ENCODE measurements at regions not wholly inside any gene's neighbourhood (a gene's known extent, or its start where the extent isn't known, plus 50 kb on each side); places are given as distances from the start of the nearest gene placed in this dataset.
"Not testable (repeated sequence)": the region's sequence is repeated elsewhere in the genome, so short reads cannot be mapped to it uniquely, and the experiment has no call there.

DNA sequence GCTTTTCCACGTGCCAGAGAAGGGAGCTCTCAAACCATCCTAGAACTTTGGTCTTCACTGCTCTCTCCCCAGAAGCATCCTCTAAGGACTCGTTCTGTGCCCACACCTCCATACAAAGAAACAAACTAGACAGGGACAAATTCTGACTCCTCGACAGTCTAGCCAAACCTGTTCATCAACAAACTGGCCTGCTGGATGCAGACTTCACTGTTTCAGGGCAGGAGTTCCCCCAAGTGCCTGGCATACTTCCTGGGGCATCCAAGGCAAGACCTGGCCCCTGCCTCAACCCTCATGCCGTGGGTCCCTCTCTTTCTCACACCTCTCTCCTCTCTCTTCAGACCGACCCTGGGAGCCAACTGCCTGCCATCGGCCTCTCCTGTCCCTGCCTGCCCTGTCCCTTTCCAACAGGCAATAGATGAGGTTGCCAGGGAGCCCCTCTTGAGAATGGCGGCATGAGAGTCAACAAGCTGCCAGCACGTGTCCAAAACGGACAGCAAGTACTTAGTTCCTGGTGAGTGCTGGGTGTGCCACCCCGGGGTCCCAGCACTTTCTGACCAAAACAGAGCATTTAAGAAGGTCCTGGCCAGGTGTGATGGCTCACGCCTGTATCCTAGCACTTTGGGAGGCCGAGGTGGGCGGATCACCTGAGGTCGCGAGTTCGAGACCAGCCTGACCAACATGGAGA is 79.1 kb upstream of the HES1 start:
- Mint-ChIP-seq H3K9me3 (peaks cover 0 to 2% (median 0%) of the 10 kb centered on the region in 3 donors), H3K27me3 (peaks cover 7% of the 10 kb centered on the region), H3K36me3 (peaks cover 1% of the 10 kb centered on the region), H3K4me3 (peak overlapping the region in 3 of 4 donors; percentile 61 to 83 (median 73)), H3K27ac (no peak overlapping the region), H3K4me1 (peaks cover 11 to 18% (median 11%) of the 10 kb centered on the region in 3 donors)

DNA sequence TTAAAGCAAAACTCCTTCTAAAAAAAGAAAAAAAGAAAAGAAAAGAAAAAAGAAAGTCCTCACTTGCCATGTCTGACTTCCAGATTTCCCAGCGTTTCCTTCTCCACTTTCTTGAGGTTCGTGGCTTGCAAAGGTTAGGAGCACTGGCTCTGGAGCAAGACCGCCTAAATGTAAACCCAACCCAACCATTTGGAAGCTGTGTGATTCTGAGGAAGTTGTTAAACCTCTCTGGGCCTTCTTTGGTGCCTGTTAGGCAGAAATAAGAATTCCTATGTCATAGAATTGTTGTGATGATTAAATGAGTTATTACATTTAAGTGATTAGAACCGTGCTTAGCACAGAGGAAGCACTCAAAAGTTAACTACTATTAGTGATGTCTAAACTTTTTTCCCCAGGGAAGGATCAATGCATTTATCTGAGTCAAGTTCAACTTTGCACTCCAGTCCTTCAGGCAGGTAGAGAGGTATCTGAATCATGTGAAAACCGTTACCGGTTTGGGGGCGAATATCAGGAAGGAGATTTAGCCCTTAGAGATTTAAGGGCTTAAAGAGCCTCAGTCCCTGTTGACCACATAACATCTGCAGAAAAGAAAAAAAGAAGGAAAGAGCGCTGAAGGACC is 78.3 kb upstream of the HES1 start:
- H3K27me3 Mint-ChIP-seq, result peaks cover 7% of the 10 kb centered on the region
- H3K4me3 Mint-ChIP-seq, result peak overlapping the region; percentile 34 to 93 (median 84)
- no peaks in the 10 kb centered on the region for H3K9me3 Mint-ChIP-seq
- H3K4me1 Mint-ChIP-seq, result peaks cover 8 to 16% (median 10%) of the 10 kb centered on the region in 3 donors
- peaks cover 1% of the 10 kb centered on the region for H3K36me3 Mint-ChIP-seq
- no peak overlapping the region for H3K27ac Mint-ChIP-seq

DNA sequence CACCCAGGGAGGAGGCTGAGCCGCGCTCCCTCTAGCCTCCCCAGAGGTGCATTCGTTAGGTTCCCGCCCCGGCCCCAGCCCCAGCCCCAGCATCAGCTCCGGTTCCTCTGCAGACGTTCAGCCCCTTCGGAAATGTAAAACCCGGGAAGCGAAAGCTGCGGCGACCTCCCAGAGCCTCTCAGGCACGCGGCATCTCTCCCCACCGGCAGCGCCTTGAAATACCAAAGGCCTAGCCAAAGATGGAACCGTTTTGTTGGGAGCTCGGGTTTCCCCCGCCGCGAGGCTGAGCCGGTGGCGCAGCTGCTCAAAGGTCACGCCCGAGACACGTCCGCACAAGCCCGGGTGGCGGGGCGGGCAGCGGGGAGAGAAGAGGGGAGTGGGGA is 77.8 kb upstream of the HES1 start:
- Mint-ChIP-seq H3K4me3 (peak overlapping the region; percentile 34 to 93 (median 84)), H3K9me3 (no peaks in the 10 kb centered on the region), H3K27me3 (peaks cover 7% of the 10 kb centered on the region), H3K27ac (no peak overlapping the region), H3K4me1 (peaks cover 7 to 12% (median 8%) of the 10 kb centered on the region in 3 donors), H3K36me3 (peaks cover 1% of the 10 kb centered on the region)

DNA sequence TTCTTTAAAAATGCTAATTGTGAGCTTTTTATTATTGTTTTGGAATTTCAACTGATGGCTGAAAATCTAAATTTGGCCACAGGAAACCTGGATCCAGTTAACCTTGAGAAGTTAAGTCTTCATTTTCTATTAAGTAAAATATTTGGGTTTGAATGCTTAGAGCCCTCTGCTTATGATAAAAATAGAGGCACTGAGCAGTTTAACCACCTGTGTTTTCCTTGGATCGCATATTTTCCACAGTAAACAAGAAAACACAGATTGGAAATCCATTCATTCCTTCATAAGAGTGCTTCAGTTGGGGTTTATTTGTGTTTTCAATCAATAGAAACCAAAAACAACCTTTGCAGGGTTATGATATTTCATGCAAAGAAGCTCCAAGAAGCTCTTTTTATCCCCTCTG is 77.2 kb upstream of the HES1 start:
- peaks cover 7 to 11% (median 8%) of the 10 kb centered on the region in 3 donors for H3K4me1 Mint-ChIP-seq
- H3K9me3 Mint-ChIP-seq, result no peaks in the 10 kb centered on the region
- peaks cover 1% of the 10 kb centered on the region for H3K36me3 Mint-ChIP-seq
- no peak overlapping the region for H3K27ac Mint-ChIP-seq
- H3K27me3 Mint-ChIP-seq, result peaks cover 7% of the 10 kb centered on the region
- peak overlapping the region in 3 of 4 donors; percentile 78 to 90 (median 89) for H3K4me3 Mint-ChIP-seq

DNA sequence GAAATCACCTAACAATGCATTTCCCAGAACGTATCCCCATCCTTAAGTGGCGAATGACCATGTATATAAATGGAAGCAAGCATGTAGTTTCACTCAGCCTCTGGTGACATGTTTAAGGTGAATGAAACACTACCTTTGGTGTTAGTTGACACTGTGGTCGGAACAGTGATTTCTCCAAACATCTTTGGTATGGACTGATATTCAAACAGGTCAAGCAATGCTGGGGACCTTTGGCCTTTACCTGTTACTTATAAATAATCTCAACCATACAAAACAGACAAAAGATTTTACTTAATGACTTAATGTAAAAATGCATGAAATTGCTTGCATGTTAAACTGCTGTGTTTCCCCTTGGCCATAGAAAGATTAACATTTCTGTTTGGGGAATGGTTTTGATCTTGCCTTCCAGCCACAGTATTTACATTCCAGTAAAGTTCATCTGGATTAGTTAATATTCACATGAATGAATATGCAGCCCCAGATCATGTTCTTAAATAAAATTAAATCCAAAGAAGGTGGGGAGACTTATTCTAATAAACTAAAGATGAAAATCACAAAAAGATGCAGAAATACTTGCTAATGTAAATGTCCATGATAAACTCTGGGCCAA is 74.4 kb upstream of the HES1 start:
- Mint-ChIP-seq H3K27me3 (peaks cover 11% of the 10 kb centered on the region), H3K4me1 (peaks cover 9 to 20% (median 14%) of the 10 kb centered on the region in 3 donors), H3K27ac (no peak overlapping the region), H3K9me3 (peaks cover 0 to 1% (median 0%) of the 10 kb centered on the region in 3 donors), H3K36me3 (peaks cover 1% of the 10 kb centered on the region), H3K4me3 (no peak overlapping the region)

DNA sequence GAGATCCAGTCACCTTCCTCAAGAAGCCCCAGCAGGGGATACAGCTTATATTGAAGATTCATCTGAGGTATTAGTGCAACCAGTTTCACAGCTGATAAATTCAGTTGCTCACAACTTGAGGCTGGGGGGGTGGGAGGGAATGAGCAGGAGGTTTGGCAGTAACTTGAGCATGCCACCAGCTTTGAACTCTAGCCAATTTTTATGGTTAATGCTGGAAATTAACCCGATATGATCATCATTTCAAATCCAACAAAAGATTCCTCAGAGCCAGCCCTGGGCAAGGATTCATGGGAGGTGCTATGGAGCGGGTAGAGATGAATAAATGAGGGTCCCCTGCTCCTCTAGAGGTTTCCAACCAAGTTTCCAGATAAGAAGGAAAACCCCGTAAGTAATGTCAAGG is 73.1 kb upstream of the HES1 start:
- Mint-ChIP-seq H3K9me3 (peaks cover 0 to 3% (median 1%) of the 10 kb centered on the region in 3 donors), H3K27me3 (peaks cover 7% of the 10 kb centered on the region), H3K4me3 (no peak overlapping the region), H3K27ac (peak overlapping the region in 1 of 3 donors; percentile 34), H3K36me3 (peaks cover 5% of the 10 kb centered on the region), H3K4me1 (peaks cover 6 to 14% (median 10%) of the 10 kb centered on the region in 3 donors)

DNA sequence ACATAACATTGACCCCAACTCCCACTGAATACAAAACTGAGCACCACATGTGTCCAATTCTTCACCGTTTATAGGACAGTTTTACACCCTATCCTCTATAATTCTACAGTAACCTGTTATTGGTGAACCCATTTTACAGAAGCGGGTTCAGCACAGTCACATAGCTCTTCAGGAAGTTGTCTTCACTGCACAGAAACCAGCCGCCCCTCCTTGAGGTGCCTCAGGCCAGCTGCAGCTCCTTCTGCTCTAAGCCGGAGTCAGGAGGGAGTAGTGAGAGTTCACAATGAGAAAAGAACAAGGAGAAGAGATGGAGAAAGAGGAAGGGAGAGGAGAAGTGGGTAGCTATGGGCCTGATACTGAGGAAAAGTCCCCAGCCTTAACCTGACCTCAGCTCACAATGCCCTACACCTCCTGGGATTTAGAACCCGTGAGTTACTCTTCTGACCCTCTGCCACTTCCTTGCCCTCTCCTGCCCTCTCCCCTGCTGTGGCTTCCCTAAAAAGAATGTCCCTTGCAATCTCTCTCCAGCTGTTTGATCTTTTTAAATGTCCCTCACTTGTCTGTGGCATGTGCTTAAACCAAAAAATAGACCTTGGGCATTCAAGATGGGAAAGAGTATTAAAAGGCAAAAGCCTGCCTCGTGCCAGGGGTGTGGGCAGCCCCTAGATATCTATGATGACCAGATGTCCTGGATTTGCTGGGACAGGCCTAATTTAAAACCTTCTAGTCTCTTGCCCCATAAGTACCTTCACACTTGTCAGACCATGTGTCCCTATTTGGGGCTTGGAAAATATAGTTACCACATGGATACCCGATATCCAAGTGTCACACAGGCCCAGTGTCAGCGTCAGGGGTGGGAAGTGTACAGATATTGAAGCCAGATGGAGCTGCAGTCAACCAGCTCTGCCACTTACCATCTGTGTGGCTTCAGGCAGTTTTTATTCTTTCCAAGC is 71.3 kb upstream of the HES1 start:
- Mint-ChIP-seq H3K4me1 (peaks cover 4 to 16% (median 8%) of the 10 kb centered on the region in 3 donors), H3K27me3 (peaks cover 7% of the 10 kb centered on the region), H3K27ac (peak overlapping the region in 2 of 3 donors; percentile 16 to 27), H3K9me3 (peaks cover 0 to 6% (median 3%) of the 10 kb centered on the region in 3 donors), H3K4me3 (no peak overlapping the region), H3K36me3 (peaks cover 5% of the 10 kb centered on the region)

DNA sequence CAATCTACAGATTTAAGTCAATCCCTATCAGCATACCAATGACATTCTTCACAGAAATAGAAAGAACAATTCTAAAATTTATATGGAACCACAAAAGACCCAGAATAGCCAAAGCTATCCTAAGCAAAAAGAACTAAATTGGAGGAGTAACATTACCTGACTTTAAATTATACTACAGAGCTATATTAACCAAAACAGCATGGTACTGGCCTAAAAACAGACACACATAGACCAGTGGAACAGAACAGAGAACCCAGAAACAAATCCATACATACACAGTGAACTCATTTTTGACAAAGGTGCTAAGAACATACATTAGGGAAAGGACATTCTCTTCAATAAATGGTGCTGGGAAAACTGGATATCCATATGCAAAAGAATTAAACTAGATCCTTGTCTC is 68.6 kb upstream of the HES1 start:
- Mint-ChIP-seq H3K4me1 (peaks cover 7 to 21% (median 20%) of the 10 kb centered on the region in 3 donors), H3K27ac (peak overlapping the region in 1 of 3 donors; percentile 46), H3K4me3 (peak overlapping the region in 1 of 4 donors; percentile 40)
- H3K27me3 Mint-ChIP-seq, H3K36me3 Mint-ChIP-seq, H3K9me3 Mint-ChIP-seq: not testable (repeated sequence)

DNA sequence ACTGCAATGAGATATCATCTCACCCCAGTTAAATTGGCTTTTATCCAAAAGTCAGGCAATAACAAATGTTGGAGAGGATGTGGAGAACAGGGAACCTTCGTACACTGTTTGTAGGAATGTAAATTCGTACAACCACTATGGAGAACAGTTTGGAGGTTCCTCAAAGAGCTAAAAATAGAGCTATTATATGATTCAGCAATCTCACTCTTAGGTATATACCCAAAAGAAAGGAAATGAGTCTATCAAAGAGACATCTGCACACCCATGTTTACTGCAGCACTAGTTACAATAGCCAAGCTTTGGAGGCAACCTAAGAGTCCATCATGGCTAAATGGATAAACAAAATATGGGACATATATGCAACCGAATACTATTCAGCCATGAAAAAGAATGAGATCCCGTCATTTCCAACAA is 68.0 kb upstream of the HES1 start:
- Mint-ChIP-seq H3K27me3 (peaks cover 7% of the 10 kb centered on the region), H3K4me3 (peak overlapping the region in 1 of 4 donors; percentile 40), H3K27ac (peak overlapping the region in 2 of 3 donors; percentile 29 to 46)

DNA sequence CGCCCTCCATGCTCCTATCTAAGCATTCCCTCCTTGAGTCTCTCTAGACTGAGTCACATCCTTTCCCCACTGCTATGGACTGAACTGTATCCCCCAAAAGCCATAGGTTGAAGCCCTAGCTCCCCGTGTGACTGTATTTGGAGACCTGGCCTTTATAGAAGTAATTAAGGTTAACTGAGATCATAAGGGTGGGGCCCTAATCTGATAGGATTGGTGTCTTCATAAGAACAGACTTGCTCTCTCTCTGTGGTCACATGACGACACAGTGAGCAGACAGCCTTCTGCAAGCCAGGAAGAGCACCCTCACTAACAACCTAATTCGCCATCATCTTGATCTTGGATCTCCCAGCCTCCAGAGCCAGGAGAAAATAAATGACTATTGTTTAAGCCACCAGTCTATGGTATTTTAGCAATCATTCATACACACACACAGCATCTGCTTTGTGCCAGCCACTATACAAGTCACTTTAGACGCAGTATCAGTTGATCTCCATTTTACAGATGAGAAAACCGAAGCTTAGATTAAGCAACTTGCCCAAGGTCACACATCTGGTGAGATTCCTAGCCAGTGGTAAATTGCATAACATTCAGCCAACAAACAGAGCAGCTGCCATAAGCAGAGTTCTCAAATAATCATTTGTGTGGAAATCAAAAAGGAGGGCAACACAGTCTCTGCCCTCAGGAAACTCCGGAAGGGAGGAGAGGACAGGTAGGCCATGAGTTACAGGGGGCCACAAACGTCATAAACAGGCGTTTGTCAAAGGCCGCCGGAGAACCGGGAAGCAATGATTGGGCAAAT is 66.3 kb upstream of the HES1 start:
- Mint-ChIP-seq H3K9me3 (peaks cover 0 to 6% (median 3%) of the 10 kb centered on the region in 3 donors), H3K4me3 (peak overlapping the region in 3 of 4 donors; percentile 23 to 76 (median 73)), H3K36me3 (peaks cover 3% of the 10 kb centered on the region), H3K4me1 (peaks cover 10 to 18% (median 17%) of the 10 kb centered on the region in 3 donors), H3K27me3 (peaks cover 7% of the 10 kb centered on the region), H3K27ac (peak overlapping the region in 2 of 3 donors; percentile 76 to 83)

More for the DNA sequence above, 68.0 kb upstream of the HES1 start:
- H3K9me3 Mint-ChIP-seq, result peaks cover 0 to 6% (median 3%) of the 10 kb centered on the region in 3 donors
- peaks cover 3% of the 10 kb centered on the region for H3K36me3 Mint-ChIP-seq
- H3K4me1 Mint-ChIP-seq, result peaks cover 7 to 24% (median 21%) of the 10 kb centered on the region in 3 donors

DNA sequence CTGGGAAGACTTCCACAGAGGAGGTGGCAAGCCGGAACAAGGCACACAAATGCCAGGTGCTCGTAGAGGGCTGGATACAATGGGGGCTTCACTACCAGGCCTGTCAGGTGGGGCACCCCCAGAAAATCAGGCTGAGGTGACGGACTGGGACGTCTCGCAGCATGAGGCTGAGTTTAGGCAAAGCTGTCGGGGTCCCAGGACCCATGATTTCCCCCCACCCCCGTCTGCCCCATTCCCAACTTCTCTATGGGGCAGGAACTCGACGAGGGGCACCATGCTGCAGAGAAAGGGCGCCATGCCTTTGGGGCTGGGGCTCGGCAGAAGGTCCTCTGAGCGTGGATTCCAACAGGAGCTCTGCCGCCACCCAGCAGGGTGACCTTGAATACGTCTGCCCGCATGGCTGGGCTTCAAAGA is 65.7 kb upstream of the HES1 start:
- Mint-ChIP-seq H3K36me3 (peaks cover 3% of the 10 kb centered on the region), H3K27me3 (peaks cover 6% of the 10 kb centered on the region), H3K4me3 (peak overlapping the region; percentile 74 to 85 (median 77)), H3K4me1 (peaks cover 7 to 19% (median 15%) of the 10 kb centered on the region in 3 donors), H3K9me3 (peaks cover 0 to 6% (median 3%) of the 10 kb centered on the region in 3 donors), H3K27ac (peak overlapping the region; percentile 76 to 83 (median 80))

DNA sequence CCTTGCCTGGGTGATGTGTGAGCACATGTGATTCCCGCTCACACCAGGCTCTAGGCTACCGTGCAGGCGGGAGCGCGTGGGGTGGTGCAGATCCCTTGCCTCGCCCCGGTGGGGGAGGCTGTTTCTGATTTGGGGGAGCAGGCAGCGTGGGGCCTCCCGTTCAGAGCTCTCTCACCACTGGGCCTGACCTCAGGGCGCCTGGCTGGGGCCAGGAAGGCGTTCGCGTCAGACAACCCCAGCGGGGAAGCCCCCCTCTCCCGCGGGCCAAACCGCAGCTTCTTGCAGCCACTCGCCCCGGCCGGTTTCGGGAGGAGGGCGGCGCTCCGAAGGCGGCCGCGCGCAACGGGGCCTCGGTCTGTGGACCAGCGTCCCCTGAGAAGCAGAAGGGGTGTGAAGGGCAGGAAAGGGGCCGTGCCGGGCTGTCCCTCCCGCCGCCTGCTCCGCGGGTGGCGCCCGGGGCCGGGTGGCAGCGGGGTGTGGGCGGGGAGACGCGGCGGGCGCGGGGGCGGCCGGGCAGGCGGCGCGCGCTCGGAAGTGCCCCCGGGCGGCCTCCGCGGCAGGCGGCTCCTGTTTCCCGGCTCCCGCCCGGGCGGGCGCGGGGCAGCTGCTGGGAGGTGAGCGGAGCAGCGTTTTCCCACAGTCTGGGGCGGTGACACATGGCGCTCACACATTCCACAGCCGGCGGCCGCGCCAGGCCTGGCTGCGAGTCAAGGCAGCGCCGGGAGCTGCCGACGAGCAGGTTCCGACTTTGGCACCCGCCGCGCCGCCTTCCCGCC is 65.1 kb upstream of the HES1 start:
- Mint-ChIP-seq H3K4me1 (peaks cover 7 to 23% (median 14%) of the 10 kb centered on the region in 3 donors), H3K27ac (peak overlapping the region; percentile 76 to 83 (median 80)), H3K27me3 (peaks cover 2% of the 10 kb centered on the region)

DNA sequence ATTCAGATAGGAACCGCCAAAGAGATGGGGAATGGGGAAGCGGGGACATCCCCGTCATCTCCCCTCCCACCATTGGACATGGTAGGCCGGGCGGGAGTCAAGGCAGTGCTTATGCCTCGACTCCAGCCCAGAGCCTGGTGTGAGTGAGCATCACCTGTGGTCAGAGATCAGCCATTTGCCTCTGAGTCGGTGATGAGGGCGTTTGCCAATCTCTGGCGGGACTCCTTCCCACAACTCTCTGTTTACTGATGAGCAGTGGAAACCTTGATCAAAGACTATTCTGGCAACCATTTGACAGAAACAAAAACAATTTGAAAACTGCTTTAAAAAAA is 63.9 kb upstream of the HES1 start:
- Mint-ChIP-seq H3K27me3 (peaks cover 7% of the 10 kb centered on the region), H3K9me3 (peaks cover 0 to 4% (median 3%) of the 10 kb centered on the region in 3 donors), H3K36me3 (peaks cover 3% of the 10 kb centered on the region), H3K27ac (peak overlapping the region; percentile 9 to 93 (median 59)), H3K4me3 (peak overlapping the region in 3 of 4 donors; percentile 26 to 66 (median 56)), H3K4me1 (peaks cover 7 to 25% (median 12%) of the 10 kb centered on the region in 3 donors)

More for the DNA sequence above, 65.1 kb upstream of the HES1 start:
- Mint-ChIP-seq H3K36me3 (peaks cover 3% of the 10 kb centered on the region), H3K4me3 (peak overlapping the region; percentile 74 to 85 (median 77)), H3K9me3 (peaks cover 0 to 6% (median 3%) of the 10 kb centered on the region in 3 donors)

All from IgD-negative memory B cell (primary cell).